Non-pigmented ciliary epithelial cell (primary cell): ENCODE measurements at regions not wholly inside any gene's neighbourhood (a gene's known extent, or its start where the extent isn't known, plus 50 kb on each side); places are given as distances from the start of the nearest gene placed in this dataset.

Source experiments
- DNase-seq: peaks from one replicate; pipeline ENCODE4 v3.0.0-alpha.2; 2010; ENCODE audit warnings: low read depth

- DNase-seq, result no peak
These were observed 61.4 kb upstream of the TLE3 start for GRCh38 chr15:70159001-70159712.

GRCh38 chr15:70158309-70159000 is 60.7 kb upstream of the TLE3 start:
- no peak for DNase-seq

DNA sequence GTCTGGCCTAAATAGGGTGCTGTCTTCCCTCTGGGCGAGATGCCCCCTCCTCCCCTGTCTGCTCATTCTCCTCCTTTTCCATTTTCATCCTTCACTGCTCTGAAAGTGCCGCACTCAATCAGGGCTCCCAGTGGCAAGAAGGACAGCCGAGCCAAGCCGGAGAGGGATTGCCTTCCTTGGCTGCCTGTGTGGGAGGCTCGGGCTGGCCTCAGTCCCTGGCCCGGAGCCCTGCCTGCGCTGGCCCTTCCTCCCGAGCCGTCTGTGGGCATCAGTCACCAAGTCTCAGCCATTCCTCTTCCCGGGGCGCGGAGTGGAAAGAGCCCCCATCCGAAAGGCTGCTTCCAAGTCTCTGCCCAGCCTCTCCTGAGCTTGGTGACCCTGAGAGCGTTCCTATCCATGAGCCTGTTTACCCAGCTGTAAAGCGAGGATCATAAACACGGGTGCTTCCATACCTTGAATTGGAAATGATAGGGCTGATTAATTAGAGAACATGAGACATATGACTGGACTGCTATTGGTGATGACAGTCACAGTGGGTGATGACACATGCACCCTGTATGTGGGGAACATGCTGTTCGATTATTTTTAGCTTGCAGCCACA is 59.1 kb upstream of the TLE3 start:
- peak; percentile 20 for DNase-seq

- no peak for DNase-seq
These were observed 57.1 kb upstream of the TLE3 start for GRCh38 chr15:70154718-70155347.

DNA sequence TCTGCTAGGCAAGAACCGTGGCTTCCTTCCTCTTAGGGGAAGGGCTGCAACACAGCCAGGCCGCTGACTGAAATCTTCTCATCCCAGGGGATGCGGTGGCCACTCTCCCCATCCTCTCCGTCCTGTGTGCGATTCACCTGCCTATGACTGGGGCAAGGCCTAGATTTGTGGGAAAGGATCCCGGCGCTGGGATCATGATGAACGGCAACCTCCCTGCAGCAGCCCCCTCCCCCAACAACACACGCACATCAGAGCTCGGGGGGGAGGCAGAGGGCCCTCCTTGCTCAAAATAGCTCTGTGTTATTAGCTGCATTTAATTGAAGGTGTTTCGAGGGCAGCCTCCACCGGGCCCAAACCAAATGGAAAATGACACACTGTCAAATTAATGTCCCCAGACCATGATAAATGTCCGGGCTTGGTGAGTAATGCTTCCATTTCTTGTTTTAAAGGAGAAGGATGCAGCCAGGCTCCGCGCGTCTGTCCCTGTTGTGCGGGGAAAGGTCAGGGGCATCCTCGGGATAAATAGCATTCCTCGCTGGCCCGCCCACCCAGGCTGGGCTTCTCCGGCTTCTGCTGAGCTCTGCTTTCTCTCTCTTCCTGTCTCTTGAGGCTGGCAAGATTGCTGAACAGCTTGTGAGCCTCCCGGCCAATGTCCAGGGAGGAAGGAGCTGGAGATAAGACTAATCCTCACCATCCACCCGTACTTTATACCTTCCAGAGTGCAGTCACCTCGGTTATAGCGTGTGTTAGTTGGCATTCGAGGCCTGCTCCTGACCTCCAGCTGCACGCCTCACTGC is 56.4 kb upstream of the TLE3 start:
- DNase-seq, result no peak

DNA sequence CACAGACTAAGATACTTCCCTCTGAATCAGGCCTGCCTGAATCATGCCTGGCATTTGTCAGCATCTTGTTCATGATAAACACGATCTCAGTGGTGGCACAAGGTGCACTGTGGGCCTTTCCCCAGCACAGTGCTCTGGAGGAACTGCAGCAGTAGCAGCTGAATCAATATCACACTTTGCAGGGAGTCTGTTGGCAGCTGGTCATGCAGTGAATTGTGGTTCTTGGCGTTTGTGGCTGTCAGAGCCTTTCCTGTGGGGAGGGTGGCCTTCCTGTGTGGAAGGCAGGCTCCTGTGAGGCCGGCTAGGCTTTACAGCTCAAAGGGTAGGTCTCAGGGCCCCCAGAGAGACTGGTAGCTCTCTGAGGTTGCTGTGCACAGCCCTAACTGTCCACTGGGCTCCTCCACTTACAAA is 54.4 kb upstream of the TLE3 start:
- peak; percentile 22 for DNase-seq

- DNase-seq, result no peak
These were observed 53.7 kb upstream of the TLE3 start for GRCh38 chr15:70151462-70151861.

DNA sequence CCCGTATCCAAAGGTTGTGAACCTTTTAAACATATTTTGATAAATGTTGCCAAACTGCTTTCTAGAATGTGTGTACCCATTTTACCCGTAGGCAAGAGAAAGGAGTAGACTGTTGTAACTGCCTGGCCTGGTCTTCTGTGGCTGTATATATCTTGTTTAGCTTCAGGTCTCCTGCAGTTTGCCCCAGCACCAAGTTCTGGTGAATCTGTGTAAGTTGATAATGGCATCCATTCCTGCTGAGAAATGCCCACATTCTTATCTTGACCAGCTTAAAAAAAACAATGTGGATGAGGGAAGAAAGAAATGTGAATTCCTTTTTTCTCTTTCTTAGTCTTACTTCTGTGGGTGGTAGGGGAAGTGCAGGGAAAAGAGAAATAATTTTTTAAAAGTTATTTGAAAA is 53.3 kb upstream of the TLE3 start:
- DNase-seq, result no peak

DNA sequence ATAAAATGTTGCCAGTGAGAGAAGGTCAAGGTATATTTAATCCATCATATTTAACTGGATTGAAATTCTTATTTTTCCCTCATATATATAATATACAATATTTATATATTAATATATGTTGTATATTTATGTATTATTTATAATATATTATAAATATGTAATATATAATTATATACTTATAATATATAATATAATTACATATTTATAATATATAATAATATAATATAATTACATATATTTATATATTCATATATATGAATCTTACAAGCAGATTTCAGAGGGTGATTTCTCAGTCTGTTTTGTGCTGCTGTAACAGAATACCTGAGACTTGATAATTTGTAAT is 52.7 kb upstream of the TLE3 start:
- no peak for DNase-seq

GRCh38 chr15:70149667-70150404 is 52.1 kb upstream of the TLE3 start:
- DNase-seq, result peak; percentile 49

- DNase-seq, result no peak
These were observed 50.1 kb upstream of the TLE3 start for GRCh38 chr15:70147778-70148177.
